HepG2 (cell line): ENCODE measurements at regions not wholly inside any gene's neighbourhood (a gene's known extent, or its start where the extent isn't known, plus 50 kb on each side); places are given as distances from the start of the nearest gene placed in this dataset.

Source experiments
- ATF7 ChIP-seq, 2 experiments: fragments of 450-650 bp in 1 of 2; sonication (generic) in 1 of 2; formaldehyde crosslinking in 1 of 2; IDR thresholded peaks; 2 replicates each; pipeline versions ENCODE4 v1.4.0 to v1.6.1; 2016 to 2020; ENCODE audit warnings: antibody characterized with exemption in 1 of 2, mild to moderate bottlenecking in 1 of 2, missing genetic modification reagents in 1 of 2
- CTCF ChIP-seq: sonication (generic); formaldehyde crosslinking; IDR thresholded peaks from 2 replicates; pipeline ENCODE4 v1.5.0; 2020; ENCODE audit warnings: mild to moderate bottlenecking, missing genetic modification reagents, moderate library complexity
- FOXA3 ChIP-seq: IDR thresholded peaks from 2 replicates; pipeline ENCODE4 v1.6.1; 2016; ENCODE audit warnings: missing genetic modification reagents, missing compliant biosample characterization
- GFI1 ChIP-seq: sonication (generic); formaldehyde crosslinking; IDR thresholded peaks from 2 replicates; pipeline ENCODE4 v1.5.0; 2020; ENCODE audit warnings: missing genetic modification reagents, mild to moderate bottlenecking, borderline replicate concordance
- HHEX ChIP-seq: IDR thresholded peaks from 2 replicates; pipeline ENCODE4 v1.6.1; 2016; ENCODE audit warnings: control low read depth
- KAT7 ChIP-seq: IDR thresholded peaks from 2 replicates; pipeline ENCODE4 v1.6.1; 2018; ENCODE audit warnings: borderline replicate concordance, missing compliant biosample characterization
- KMT2B ChIP-seq: IDR thresholded peaks from 2 replicates; pipeline ENCODE4 v1.6.1; 2016; ENCODE audit warnings: missing genetic modification reagents, missing compliant biosample characterization
- PAWR ChIP-seq: sonication (generic); formaldehyde crosslinking; IDR thresholded peaks from 2 replicates; pipeline ENCODE4 v1.4.0; 2020; ENCODE audit warnings: missing genetic modification reagents, mild to moderate bottlenecking, borderline replicate concordance
- PHF20 ChIP-seq: sonication (generic); formaldehyde crosslinking; IDR thresholded peaks from 2 replicates; pipeline ENCODE4 v1.5.0; 2020; ENCODE audit warnings: mild to moderate bottlenecking, missing genetic modification reagents
- POLR2G ChIP-seq: fragments of 200-400 bp; formaldehyde crosslinking; IDR thresholded peaks from 2 replicates; pipeline ENCODE4 v1.6.1; 2018; ENCODE audit warnings: mild to moderate bottlenecking, low read depth, low read length, moderate library complexity
- RARA ChIP-seq: IDR thresholded peaks from 2 replicates; pipeline ENCODE4 v1.6.1; 2016; ENCODE audit warnings: missing genetic modification reagents, missing compliant biosample characterization
- SNAI1 ChIP-seq: sonication (generic); formaldehyde crosslinking; IDR thresholded peaks from 2 replicates; pipeline ENCODE4 v1.5.0; 2020; ENCODE audit warnings: mild to moderate bottlenecking, missing genetic modification reagents, borderline replicate concordance
- THAP11 ChIP-seq: IDR thresholded peaks from 2 replicates; pipeline ENCODE4 v1.6.1; 2016; ENCODE audit warnings: missing biosample characterization, missing genetic modification reagents
- U2AF2 ChIP-seq: fragments of 200-400 bp; formaldehyde crosslinking; IDR thresholded peaks from 2 replicates; pipeline ENCODE4 v1.6.1; 2017; ENCODE audit warnings: low read depth, mild to moderate bottlenecking, low read length
- ZC3H13 ChIP-seq: sonication (generic); formaldehyde crosslinking; IDR thresholded peaks from 2 replicates; pipeline ENCODE4 v1.8.1; 2023; ENCODE audit warnings: mild to moderate bottlenecking, missing genetic modification reagents, moderate library complexity
- ZNF619 ChIP-seq: sonication (generic); formaldehyde crosslinking; IDR thresholded peaks from 2 replicates; pipeline ENCODE4 v1.4.0; 2020; ENCODE audit warnings: mild to moderate bottlenecking, missing genetic modification reagents
- TF ChIP-seq, protein P1 (sequence below): sonication (generic); formaldehyde crosslinking; IDR thresholded peaks from 2 replicates; pipeline ENCODE4 v1.4.0; 2020; ENCODE audit warnings: missing genetic modification reagents
- TF ChIP-seq, protein P2 (sequence below), 2 experiments: IDR thresholded peaks; 2 replicates each; pipeline ENCODE4 v1.6.1; 2011 to 2012; ENCODE audit warnings: low read length in 2 of 2, borderline replicate concordance in 1 of 2, low read depth in 1 of 2, mild to moderate bottlenecking in 1 of 2, moderate library complexity in 1 of 2
- TF ChIP-seq, protein P3 (sequence below): sonication (generic); formaldehyde crosslinking; IDR thresholded peaks from 2 replicates; pipeline ENCODE4 v1.4.0; 2020; ENCODE audit warnings: low read depth, mild to moderate bottlenecking, missing genetic modification reagents

DNA sequence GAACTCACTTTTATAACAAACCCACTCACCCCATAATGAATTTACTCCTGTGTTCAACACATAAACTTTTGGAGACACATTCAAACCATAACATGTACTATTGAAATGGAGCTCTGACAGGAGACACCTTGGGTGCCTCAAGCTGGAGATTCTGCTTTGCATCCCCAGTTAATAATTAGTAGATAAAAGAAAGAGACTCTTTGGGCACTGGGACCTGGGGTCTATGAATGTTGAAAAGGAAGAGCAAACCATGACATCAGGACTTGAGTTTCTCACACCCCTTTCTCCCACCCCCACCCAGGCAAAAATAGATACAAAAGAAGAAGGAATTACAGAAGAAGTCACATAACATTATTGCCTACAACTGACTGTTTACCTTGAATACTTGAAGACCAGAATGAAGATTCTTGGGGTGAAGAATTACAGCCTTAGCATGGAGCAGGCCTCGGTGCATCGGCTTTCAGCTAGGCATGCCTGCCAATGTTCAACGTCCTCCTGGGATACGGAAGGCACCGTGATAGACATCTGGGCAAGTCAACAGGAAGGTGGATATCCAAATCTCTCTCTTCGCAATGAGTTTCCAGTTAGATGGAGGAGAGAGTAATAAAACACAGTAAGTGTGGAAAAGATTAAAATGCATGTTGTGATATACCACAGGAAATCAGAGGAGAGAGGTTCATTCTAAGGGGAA lies 316.0 kb downstream of the TRIML1 start (continued):
- 0 out of 2 replicates have a peak, but pooled peaks have one; percentile 29 for TF ChIP-seq KMT2B (CRISPR knock-in tag)
- no peak for TF ChIP-seq PAWR (CRISPR knock-in tag)
- no peak for TF ChIP-seq SNAI1 (CRISPR knock-in tag)
- TF ChIP-seq RARA (CRISPR knock-in tag): 0 out of 2 replicates have a peak, but pooled peaks have one; percentile 15
- TF ChIP-seq U2AF2: no peak
- TF ChIP-seq, protein P1, sequence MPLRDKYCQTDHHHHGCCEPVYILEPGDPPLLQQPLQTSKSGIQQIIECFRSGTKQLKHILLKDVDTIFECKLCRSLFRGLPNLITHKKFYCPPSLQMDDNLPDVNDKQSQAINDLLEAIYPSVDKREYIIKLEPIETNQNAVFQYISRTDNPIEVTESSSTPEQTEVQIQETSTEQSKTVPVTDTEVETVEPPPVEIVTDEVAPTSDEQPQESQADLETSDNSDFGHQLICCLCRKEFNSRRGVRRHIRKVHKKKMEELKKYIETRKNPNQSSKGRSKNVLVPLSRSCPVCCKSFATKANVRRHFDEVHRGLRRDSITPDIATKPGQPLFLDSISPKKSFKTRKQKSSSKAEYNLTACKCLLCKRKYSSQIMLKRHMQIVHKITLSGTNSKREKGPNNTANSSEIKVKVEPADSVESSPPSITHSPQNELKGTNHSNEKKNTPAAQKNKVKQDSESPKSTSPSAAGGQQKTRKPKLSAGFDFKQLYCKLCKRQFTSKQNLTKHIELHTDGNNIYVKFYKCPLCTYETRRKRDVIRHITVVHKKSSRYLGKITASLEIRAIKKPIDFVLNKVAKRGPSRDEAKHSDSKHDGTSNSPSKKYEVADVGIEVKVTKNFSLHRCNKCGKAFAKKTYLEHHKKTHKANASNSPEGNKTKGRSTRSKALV (CRISPR knock-in tag): no peak
- peak; percentile 45; the same call in 1 of the 2 replicates for TF ChIP-seq POLR2G
- TF ChIP-seq GFI1 (CRISPR knock-in tag): no peak
- TF ChIP-seq, protein P2, sequence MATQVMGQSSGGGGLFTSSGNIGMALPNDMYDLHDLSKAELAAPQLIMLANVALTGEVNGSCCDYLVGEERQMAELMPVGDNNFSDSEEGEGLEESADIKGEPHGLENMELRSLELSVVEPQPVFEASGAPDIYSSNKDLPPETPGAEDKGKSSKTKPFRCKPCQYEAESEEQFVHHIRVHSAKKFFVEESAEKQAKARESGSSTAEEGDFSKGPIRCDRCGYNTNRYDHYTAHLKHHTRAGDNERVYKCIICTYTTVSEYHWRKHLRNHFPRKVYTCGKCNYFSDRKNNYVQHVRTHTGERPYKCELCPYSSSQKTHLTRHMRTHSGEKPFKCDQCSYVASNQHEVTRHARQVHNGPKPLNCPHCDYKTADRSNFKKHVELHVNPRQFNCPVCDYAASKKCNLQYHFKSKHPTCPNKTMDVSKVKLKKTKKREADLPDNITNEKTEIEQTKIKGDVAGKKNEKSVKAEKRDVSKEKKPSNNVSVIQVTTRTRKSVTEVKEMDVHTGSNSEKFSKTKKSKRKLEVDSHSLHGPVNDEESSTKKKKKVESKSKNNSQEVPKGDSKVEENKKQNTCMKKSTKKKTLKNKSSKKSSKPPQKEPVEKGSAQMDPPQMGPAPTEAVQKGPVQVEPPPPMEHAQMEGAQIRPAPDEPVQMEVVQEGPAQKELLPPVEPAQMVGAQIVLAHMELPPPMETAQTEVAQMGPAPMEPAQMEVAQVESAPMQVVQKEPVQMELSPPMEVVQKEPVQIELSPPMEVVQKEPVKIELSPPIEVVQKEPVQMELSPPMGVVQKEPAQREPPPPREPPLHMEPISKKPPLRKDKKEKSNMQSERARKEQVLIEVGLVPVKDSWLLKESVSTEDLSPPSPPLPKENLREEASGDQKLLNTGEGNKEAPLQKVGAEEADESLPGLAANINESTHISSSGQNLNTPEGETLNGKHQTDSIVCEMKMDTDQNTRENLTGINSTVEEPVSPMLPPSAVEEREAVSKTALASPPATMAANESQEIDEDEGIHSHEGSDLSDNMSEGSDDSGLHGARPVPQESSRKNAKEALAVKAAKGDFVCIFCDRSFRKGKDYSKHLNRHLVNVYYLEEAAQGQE (IDR thresholded peaks at IDR 0.05; ENCODE audit: borderline replicate concordance in 1 of 2, low read depth in 1 of 2, low read length in 2 of 2): no peak
- TF ChIP-seq HHEX (CRISPR knock-in tag): no peak
- TF ChIP-seq KAT7: no peak
- TF ChIP-seq FOXA3: peak; percentile 40; the same call in 1 of the 2 replicates
- no peak for TF ChIP-seq ZC3H13 (CRISPR knock-in tag)
- peak; percentile 71 for TF ChIP-seq PHF20 (CRISPR knock-in tag)
- peak; percentile 68; the same call in 1 of the 2 replicates for TF ChIP-seq THAP11 (CRISPR knock-in tag)
- no peak for TF ChIP-seq ZNF619 (CRISPR knock-in tag)
- TF ChIP-seq, protein P3, sequence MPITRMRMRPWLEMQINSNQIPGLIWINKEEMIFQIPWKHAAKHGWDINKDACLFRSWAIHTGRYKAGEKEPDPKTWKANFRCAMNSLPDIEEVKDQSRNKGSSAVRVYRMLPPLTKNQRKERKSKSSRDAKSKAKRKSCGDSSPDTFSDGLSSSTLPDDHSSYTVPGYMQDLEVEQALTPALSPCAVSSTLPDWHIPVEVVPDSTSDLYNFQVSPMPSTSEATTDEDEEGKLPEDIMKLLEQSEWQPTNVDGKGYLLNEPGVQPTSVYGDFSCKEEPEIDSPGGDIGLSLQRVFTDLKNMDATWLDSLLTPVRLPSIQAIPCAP: no peak
- no peak for TF ChIP-seq ATF7 (IDR thresholded peaks at IDR 0.05)
- TF ChIP-seq ATF7 (CRISPR knock-in tag; IDR thresholded peaks at IDR 0.05): no peak
- TF ChIP-seq CTCF (CRISPR knock-in tag): no peak
